ENCODE measurements at regions not wholly inside any gene's neighbourhood (a gene's known extent, or its start where the extent isn't known, plus 50 kb on each side); places are given as distances from the start of the nearest gene placed in this dataset.

DNA sequence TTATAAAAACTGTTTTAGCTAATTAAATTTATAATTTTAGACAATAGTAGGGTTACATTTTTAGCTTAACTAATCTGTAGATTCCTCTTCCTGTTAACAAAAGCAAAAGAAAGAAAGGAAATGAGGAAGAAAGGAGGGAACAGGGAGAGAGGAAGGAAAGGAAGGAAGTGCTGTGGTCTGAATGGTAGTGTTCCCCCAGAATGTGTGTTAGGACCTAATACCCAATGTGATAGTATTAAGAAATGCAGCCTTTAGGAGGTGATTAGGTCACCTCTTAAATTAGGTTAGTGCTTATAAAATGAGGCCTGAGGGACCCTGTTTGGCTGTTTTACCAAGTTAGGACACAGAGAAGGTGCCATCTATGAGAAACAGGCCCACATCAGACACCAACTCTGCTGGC is 136.9 kb upstream of the SAMSN1 start:
- TF ChIP-seq CTCF (IDR thresholded peaks at IDR 0.05; ENCODE audit: low read depth, low read length, poor library complexity, severe bottlenecking) (no peak), EZH2phosphoT487 (IDR thresholded peaks at IDR 0.05; ENCODE audit: borderline replicate concordance, low read length) (no peak)
